ENCODE measurements at regions not wholly inside any gene's neighbourhood (a gene's known extent, or its start where the extent isn't known, plus 50 kb on each side); places are given as distances from the start of the nearest gene placed in this dataset.

GRCh38 chr15:75134748-75135147 lies 66.9 kb upstream of the C15orf39 start:
- no peak for FAIRE-seq

DNA sequence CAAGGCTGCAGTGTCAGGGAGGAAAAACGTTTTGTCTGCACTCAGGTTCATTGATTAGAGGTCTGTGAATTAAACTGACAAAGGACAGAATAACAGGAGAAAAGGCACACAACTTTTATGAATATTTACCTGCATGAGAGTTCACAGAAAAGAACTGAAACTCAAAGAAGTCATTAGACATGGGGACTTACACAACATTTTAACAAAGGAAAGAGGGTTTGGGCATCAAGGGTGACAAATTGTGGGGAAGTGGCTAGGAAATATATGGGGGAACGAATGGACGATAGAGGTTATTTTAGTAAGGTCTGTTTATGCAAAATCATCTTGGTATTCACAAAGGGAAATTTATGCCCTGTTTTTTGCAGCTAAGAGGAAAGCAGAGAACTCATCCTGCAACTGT lies 65.6 kb upstream of the C15orf39 start:
- FAIRE-seq, result no peak

DNA sequence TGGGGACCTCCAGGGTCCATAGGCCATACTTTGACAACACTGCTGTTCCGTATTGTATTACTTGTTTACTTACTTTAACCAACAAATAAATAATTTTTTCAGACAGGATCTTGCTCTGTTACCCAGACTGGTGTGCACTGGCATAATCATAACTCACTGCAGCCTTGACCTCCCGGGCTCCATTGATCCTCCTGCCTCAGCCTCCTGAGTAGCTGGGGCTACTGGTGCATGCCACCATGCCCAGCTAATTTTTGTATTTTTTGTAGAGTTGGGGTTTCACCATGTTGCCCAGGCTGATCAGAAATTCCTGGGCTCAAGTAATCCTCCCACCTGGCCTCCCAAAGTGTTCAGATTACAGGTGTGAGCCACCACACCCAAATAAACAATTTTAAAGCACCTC lies 64.9 kb upstream of the C15orf39 start:
- FAIRE-seq, result no peak

DNA sequence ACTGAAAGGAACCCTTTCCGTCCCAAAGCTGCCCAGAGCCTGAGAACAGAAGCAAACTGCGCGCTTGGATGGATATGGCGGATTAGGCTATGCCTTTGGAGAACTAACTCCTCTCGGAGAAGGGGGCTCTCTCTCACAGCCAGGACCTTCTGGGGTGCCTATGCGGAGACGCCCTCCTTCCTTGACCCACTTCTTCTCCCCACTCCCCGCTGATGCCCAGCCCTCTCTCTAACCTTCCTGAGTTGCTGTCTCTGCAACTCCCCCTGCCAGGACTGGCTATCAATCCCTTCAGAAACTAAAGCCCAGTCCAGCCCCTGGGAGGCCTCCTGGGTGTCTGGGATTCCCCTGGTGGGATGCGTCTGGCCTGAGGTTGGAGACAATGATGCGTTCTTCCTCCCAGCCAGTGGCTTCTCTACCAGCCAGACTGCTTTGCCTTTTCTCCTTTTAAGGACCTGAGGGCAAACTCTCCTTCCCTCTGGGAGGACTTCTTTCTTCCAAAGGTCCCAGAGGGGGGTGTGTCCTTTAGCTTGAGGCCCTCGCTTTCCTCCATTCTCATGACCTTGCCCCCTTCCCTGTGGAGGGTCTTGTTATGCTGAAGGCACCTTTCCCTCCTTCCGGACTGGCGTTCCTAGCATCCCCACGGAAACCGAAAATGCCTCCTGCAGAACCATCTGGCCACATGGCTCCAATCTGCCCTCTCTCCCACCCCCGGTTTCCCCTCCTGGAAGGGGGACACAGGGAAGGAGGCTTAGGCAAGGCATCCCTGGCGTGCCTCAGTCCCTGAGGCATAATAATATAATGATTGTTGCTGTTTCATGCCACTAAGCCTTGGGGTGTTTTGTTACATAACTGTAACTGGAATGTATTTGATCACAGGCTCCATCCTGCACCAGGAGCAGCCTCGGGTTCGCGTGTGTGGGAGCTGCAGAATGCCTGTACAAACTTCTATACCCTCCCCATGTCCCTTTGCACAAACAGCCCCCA lies 63.4 kb upstream of the C15orf39 start:
- FAIRE-seq, result no peak

DNA sequence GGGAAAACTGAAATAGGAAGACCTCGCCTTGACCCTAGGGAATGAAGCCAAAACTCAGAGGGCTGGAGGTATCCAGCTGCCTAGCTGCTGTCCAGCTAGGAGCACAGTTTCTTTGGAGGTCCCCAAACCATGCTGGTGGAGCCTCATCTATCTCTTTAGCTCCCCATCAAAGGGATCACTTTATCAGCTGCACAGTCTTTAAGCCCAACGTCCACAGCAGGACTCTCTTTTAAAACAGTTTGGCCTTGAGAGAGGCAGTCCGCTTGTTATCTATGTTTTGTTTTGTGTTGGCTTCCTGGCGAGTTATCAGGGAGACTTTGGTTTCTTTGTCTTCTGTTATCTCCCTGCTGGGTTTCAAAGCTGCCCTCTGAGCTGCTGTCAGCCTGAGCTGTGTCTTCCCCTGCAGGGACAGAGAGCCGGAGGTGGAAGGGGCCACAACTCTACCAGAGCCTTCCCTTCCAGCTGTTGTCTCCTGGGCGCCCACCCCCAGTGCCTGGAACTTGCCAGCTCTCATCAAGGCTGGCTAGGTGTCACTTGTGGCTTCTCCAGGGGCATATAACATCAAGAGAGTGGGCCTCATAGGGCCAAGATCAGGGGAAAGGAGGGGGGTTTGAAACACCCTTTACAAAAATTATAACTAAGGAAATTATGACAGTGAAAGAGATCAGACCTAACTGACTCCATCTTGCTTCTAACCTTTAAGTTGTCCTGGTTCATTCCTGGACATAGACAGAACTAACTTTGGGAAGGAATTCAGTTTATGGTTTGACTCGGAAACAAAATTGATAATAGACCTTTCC lies 61.4 kb upstream of the C15orf39 start:
- FAIRE-seq, result no peak

DNA sequence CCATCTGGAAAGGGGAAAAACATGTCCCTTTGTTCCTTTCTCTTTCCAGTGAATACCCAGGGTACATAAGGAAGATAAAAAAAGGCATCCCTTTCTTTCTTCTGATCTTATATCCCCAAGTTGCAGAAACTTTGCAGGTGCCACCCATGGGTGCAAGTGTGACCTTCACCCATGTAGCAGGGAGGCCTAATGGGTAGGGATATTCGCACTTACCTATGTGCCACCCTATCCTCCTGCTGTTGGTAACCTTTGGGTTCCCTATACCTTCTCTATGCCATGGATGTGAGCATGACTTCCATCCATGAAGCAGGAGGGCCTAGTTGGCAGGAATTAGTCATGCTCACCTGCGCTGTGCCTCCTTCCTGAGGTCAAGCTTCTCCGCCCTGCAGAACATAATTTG lies 59.2 kb upstream of the C15orf39 start:
- FAIRE-seq, result no peak

GRCh38 chr15:75143738-75144334 lies 57.8 kb upstream of the C15orf39 start:
- no peak for FAIRE-seq

GRCh38 chr15:75145027-75145841 lies 56.4 kb upstream of the C15orf39 start:
- FAIRE-seq, result no peak

DNA sequence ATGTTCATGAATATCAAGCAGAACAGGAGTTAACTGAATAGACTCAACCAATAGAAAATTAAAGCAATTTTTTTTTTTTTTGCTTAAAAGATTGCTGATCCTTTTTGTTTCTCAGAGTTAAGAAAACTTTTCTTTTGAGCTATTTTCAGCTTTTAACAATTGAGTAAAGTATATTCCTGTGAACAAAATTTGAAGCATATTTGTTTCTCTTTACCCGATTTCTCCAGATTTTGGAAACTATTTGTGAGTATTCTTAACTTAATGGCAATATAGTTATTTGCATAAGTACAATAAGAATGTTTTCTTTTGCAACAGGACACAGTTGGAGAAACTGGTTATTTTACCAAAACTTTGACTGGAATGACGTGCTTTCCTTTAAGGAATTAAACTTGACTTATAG lies 53.4 kb upstream of the C15orf39 start:
- no peak for FAIRE-seq

- FAIRE-seq, result peak; percentile 89
Observed at GRCh38 chr15:75149867-75150709, 51.6 kb upstream of the C15orf39 start.

GRCh38 chr15:75151214-75152128 lies 50.2 kb upstream of the C15orf39 start:
- no peak for FAIRE-seq

Data from endometrium (tissue), 2 donors.